ENCODE measurements at regions not wholly inside any gene's neighbourhood (a gene's known extent, or its start where the extent isn't known, plus 50 kb on each side); places are given as distances from the start of the nearest gene placed in this dataset.
A peak's percentile ranks its signal among the peaks of the same experiment; 100 is the strongest.

DNA sequence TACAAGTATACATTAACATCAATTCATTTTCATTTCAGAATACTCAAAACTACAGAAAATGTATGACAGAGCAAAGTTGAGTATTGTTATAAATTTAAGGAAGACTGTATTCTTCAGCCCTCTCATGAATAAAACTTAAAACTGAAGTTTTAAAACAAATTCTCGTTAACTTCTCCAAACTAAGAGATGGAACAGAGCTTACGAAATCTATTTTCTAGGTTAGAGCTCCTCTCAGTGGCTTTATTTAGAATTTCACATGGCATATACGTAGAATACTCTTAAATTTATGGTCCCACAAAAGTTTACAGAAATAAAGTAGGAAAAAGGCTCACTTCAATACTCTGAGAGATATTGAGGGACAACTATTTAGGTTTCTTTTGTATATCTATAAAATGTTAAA, 612.1 kb downstream of the KCNJ3 start:
- TF ChIP-seq CTCF (IDR thresholded peaks at IDR 0.05) (peak in 1 of 3 experiments; percentile 43), POLR2A (IDR thresholded peaks at IDR 0.05) (no peak)

Measured in testis (tissue), 2 donors.